ENCODE measurements at regions not wholly inside any gene's neighbourhood (a gene's known extent, or its start where the extent isn't known, plus 50 kb on each side); places are given as distances from the start of the nearest gene placed in this dataset.
"Not testable (repeated sequence)": the region's sequence is repeated elsewhere in the genome, so short reads cannot be mapped to it uniquely, and the experiment has no call there.

GRCh38 chr4:117908306-117909207, 125.7 kb upstream of the NDST3 start:
- Mint-ChIP-seq H3K4me1 (no peaks in the 10 kb centered on the region), H3K36me3 (no peaks in the 10 kb centered on the region), H3K27ac (no peak overlapping the region), H3K9me3 (peaks cover 0 to 1% of the 10 kb centered on the region in 2 donors), H3K27me3 (no peaks in the 10 kb centered on the region), H3K4me3 (no peak overlapping the region)
- no peak for ATAC-seq (replicated peaks)
- no peak for DNase-seq

DNA sequence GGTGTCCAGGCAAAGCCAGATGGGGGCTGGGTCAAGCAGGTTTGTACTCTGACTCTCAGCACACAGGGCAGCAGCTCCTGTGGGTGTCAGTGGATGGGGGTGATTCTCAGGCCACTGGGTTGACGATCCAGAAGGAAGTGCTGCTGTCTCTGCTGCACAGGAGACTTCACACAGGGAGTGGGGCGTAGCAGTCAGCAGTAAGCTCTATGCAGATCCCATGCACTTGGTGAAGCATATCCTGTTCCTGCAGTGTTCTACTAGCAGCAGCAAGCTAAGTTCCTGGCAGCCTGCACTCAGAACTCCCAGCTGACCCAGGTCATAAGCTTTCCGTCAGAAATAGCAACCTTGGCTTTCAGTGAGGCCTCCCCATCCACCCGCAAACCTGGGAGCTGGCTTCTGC, 117.6 kb upstream of the NDST3 start:
- no peaks in the 10 kb centered on the region for H3K36me3 Mint-ChIP-seq
- H3K9me3 Mint-ChIP-seq, result peaks cover 0 to 1% of the 10 kb centered on the region in 2 donors
- ATAC-seq (replicated peaks), result no peak
- DNase-seq, result no peak
- no peaks in the 10 kb centered on the region for H3K4me1 Mint-ChIP-seq
- no peak overlapping the region for H3K27ac Mint-ChIP-seq
- H3K4me3 Mint-ChIP-seq, result no peak overlapping the region
- H3K27me3 Mint-ChIP-seq, result no peaks in the 10 kb centered on the region

DNA sequence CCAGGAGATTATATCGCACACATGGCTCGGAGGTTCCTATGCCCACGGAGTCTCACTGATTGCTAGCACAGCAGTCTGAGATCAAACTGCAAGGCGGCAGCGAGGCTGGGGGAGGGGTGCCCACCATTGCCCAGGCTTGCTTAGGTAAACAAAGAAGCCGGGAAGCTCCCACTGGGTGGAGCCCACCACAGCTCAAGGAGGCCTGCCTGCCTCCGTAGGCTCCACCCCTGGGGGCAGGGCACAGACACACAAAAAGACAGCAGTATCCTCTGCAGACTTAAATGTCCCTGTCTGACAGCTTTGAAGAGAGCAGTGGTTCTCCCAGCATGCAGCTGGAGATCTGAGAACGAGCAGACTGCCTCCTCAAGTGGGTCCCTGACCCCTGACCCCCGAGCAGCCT, 112.0 kb upstream of the NDST3 start:
- DNase-seq; H3K9me3 Mint-ChIP-seq; H3K4me1 Mint-ChIP-seq; H3K27ac Mint-ChIP-seq; ATAC-seq (replicated peaks); H3K36me3 Mint-ChIP-seq; H3K27me3 Mint-ChIP-seq; H3K4me3 Mint-ChIP-seq: not testable (repeated sequence)

GRCh38 chr4:117927823-117928222, 106.5 kb upstream of the NDST3 start:
- H3K36me3 Mint-ChIP-seq; H3K4me3 Mint-ChIP-seq; H3K9me3 Mint-ChIP-seq; H3K4me1 Mint-ChIP-seq; DNase-seq; ATAC-seq (replicated peaks); H3K27me3 Mint-ChIP-seq; H3K27ac Mint-ChIP-seq: not testable (repeated sequence)

DNA sequence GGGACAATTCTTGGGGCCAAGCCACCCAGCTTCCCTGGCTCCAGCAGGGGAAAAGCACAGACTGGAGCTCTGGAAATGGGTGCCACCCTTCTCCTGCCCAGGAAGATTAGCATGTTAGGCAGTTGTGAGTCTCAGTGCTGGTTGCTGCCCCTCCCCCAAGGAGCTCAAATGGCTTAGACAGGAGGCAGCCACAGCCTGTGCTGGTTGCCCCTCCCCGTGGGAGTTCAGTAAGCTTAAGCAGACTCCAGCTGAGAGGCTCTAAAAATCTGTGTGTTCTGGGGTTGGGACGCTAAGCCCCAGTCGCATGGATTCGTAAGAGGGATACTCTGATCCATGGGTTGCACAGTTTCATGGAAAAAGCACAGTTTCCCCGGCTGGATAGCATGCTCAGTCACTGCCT, 92.7 kb upstream of the NDST3 start:
- Mint-ChIP-seq H3K9me3 (peaks cover 0 to 5% of the 10 kb centered on the region in 2 donors), H3K27me3 (no peaks in the 10 kb centered on the region), H3K27ac (no peak overlapping the region), H3K36me3 (no peaks in the 10 kb centered on the region), H3K4me3 (no peak overlapping the region), H3K4me1 (no peaks in the 10 kb centered on the region)
- ATAC-seq (replicated peaks), result no peak
- no peak for DNase-seq

DNA sequence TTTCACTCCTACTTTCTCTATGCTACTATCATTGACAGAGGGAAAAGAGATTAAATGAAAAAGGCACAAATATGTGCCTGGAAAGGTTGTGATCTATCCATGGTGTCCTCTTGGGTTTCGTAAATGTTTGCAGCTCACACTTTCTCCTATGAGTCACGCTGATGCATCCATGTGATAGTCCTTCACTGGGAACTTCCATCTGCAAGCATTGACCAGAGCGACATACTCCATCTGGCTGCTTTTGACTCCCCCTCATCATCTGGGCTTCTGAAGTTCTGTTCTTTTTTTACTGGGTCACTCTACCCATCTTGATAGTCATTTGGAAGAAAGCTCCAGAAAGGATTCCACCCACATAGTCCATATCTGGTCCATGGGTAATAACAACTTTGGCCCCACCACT, 84.7 kb upstream of the NDST3 start:
- Mint-ChIP-seq H3K4me1 (no peaks in the 10 kb centered on the region), H3K9me3 (peaks cover 4 to 8% of the 10 kb centered on the region in 2 donors), H3K36me3 (no peaks in the 10 kb centered on the region), H3K27me3 (no peaks in the 10 kb centered on the region), H3K4me3 (no peak overlapping the region), H3K27ac (no peak overlapping the region)
- ATAC-seq (replicated peaks), result no peak
- DNase-seq, result no peak

GRCh38 chr4:117957571-117957970, 76.7 kb upstream of the NDST3 start:
- Mint-ChIP-seq H3K36me3 (no peaks in the 10 kb centered on the region), H3K9me3 (peaks cover 3% of the 10 kb centered on the region in 2 donors), H3K4me1 (peaks cover 3 to 13% of the 10 kb centered on the region in 2 donors), H3K4me3 (no peak overlapping the region), H3K27ac (no peak overlapping the region), H3K27me3 (no peaks in the 10 kb centered on the region)
- ATAC-seq (replicated peaks) (peak in 1 of 2 donors; percentile 19), DNase-seq (no peak)

GRCh38 chr4:117965622-117966021, 68.7 kb upstream of the NDST3 start:
- Mint-ChIP-seq H3K4me1 (no peaks in the 10 kb centered on the region), H3K9me3 (peaks cover 0 to 3% of the 10 kb centered on the region in 2 donors), H3K4me3 (no peak overlapping the region), H3K27me3 (no peaks in the 10 kb centered on the region), H3K27ac (no peak overlapping the region), H3K36me3 (no peaks in the 10 kb centered on the region)
- no peak for ATAC-seq (replicated peaks)
- DNase-seq, result no peak

DNA sequence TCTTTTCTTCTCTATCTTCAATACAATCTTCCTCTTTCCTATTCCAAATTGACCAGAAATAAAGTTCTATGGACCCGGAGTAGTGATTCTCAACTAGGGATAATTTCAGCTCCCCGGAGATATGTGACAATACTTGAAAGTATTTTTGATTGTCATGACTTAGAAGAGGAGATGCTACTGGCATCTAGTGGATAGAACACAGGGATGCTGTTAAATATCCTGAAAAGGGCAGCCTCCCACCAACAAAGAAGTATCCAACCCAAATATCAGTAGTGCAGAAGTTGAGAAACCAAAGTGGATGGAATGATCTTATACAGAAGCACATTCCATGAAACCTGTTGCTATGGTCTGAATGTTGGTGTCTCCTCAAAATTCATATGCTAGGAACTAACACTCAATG, 65.7 kb upstream of the NDST3 start:
- no peak overlapping the region for H3K27ac Mint-ChIP-seq
- ATAC-seq (replicated peaks) (no peak), DNase-seq (no peak)
- no peaks in the 10 kb centered on the region for H3K36me3 Mint-ChIP-seq
- H3K27me3 Mint-ChIP-seq, result no peaks in the 10 kb centered on the region
- peaks cover 0 to 3% of the 10 kb centered on the region in 2 donors for H3K9me3 Mint-ChIP-seq
- H3K4me1 Mint-ChIP-seq, result no peaks in the 10 kb centered on the region
- H3K4me3 Mint-ChIP-seq, result no peak overlapping the region

DNA sequence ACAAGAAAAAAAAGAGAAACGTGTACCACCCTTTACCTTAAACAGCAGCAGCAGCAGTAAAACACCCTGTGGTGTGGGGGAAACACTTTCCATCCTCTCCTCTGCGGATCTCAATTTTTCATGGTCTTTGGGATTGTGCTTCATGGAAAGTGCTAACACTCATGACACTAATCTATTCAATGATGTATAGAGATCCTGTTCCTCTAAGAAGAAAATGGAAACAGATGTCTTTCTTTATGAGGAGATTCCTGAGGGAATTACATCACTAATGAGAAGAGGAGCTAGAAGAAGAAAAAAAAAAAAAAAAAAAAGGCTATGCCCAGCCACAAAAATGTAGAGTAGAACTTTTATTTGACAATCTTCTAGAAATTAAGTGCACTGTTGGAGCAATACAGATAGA, 62.9 kb upstream of the NDST3 start:
- H3K27me3 Mint-ChIP-seq, result no peaks in the 10 kb centered on the region
- H3K36me3 Mint-ChIP-seq, result no peaks in the 10 kb centered on the region
- H3K9me3 Mint-ChIP-seq, result no peaks in the 10 kb centered on the region
- H3K27ac Mint-ChIP-seq, result no peak overlapping the region
- ATAC-seq (replicated peaks), result no peak
- no peaks in the 10 kb centered on the region for H3K4me1 Mint-ChIP-seq
- DNase-seq, result no peak
- H3K4me3 Mint-ChIP-seq, result no peak overlapping the region

GRCh38 chr4:117983541-117984365, 50.5 kb upstream of the NDST3 start:
- no peak overlapping the region for H3K4me3 Mint-ChIP-seq
- no peak for DNase-seq

GRCh38 chr4:117984366-117984680, 50.0 kb upstream of the NDST3 start:
- H3K9me3 Mint-ChIP-seq, result no peaks in the 10 kb centered on the region
- H3K27me3 Mint-ChIP-seq, result no peaks in the 10 kb centered on the region
- H3K27ac Mint-ChIP-seq, result no peak overlapping the region
- H3K36me3 Mint-ChIP-seq, result no peaks in the 10 kb centered on the region
- peaks cover 0 to 6% of the 10 kb centered on the region in 2 donors for H3K4me1 Mint-ChIP-seq
- no peak for DNase-seq
- no peak overlapping the region for H3K4me3 Mint-ChIP-seq
- ATAC-seq (replicated peaks), result no peak

More at GRCh38 chr4:117983541-117984365, 50.5 kb upstream of the NDST3 start:
- H3K36me3 Mint-ChIP-seq, result no peaks in the 10 kb centered on the region
- H3K4me1 Mint-ChIP-seq, result peaks cover 0 to 6% of the 10 kb centered on the region in 2 donors
- ATAC-seq (replicated peaks), result no peak
- H3K27me3 Mint-ChIP-seq, result no peaks in the 10 kb centered on the region
- no peaks in the 10 kb centered on the region for H3K9me3 Mint-ChIP-seq
- no peak overlapping the region for H3K27ac Mint-ChIP-seq

All from stimulated activated naive B cell treated with anti-CD40 and anti-IgM and Interleukin-4, amounts not matched to agents 10 μg/mL and 1 μg/mL and 100 μg/mL, for 72 hours (primary cell).